D721Med (cell line): ENCODE measurements at regions not wholly inside any gene's neighbourhood (a gene's known extent, or its start where the extent isn't known, plus 50 kb on each side); places are given as distances from the start of the nearest gene placed in this dataset.

Experiments used
- DNase-seq: peaks from one replicate; pipeline ENCODE4 v3.0.0; 2011; ENCODE audit warnings: low spot score; ENCODE audit not compliant: insufficient read length
- FAIRE-seq: peaks from 2 replicates; lab custom pipeline; 2011; peaks lifted over from hg19 to GRCh38; lab: Jason Lieb, UNC
- CTCF ChIP-seq: IDR thresholded peaks from 2 replicates; pipeline ENCODE4 v1.5.1; 2012; ENCODE audit warnings: mild to moderate bottlenecking, control low read depth; ENCODE audit not compliant: insufficient read depth; ENCODE audit errors: missing control alignments

DNA sequence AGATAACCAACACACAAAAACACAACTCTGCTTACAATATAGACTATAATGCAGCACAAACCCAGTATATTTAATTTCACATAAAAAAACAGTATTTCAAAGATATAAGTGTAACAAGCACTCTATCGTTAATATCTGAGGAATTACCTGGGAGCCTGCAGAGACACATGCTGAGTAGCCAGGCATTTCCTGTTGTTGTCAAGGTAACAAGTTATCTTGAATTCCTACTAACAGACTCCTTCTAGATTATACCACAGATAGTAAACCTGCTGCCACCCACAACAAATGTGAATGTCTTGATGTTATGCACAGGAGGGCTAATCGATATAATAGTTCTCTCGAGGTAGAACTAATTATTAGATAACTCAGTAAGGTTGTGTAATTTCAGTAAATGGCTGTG is 826.0 kb upstream of the PRR20A start:
- FAIRE-seq (no peak), DNase-seq (no peak)
- TF ChIP-seq CTCF: no peak

DNA sequence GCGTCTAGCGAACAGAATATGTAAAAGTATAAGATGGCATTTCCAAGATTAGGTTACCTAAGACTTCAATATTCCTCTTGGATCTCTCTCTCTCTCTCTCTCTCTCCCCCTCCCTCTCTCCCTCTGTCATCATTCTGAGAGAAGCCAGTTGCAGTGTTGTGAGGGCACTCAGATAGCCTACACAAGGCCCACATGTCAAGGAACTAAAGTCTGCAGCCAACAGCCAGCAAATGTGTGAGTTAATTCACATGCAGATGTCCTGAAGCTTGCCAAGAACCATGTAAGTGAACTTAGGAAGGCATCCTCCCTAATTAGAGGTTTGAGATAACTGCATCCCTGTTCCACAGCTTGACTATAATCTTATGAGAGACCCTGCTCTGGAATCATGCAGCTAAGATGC is 822.9 kb upstream of the PRR20A start:
- TF ChIP-seq CTCF: no peak
- FAIRE-seq (no peak), DNase-seq (no peak)

- DNase-seq: no peak
- no peak for TF ChIP-seq CTCF
- no peak for FAIRE-seq
Measured at GRCh38 chr13:56332671-56333070, 808.0 kb upstream of the PRR20A start.

DNA sequence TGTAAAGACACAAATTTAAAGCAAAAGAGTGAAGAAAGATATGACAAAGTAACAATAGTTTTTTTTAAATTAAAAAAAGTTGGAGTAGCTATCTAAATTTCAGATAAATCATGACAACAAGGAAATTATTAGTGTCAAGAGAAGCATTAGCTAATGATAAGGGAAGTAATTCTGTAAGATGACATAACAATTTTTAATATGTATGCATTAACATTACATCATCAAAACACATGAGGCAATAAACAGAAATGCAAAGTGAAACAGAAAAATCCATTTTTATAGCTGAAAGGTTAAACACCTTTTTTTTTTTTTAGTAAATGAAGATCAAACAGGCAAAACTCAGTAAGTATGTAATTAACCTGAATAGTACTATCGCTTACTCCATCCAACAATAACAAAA is 804.9 kb upstream of the PRR20A start:
- FAIRE-seq: no peak
- TF ChIP-seq CTCF: no peak

GRCh38 chr13:56338421-56338820 is 802.3 kb upstream of the PRR20A start:
- TF ChIP-seq CTCF: no peak
- DNase-seq: no peak
- no peak for FAIRE-seq

More for the DNA sequence above, 804.9 kb upstream of the PRR20A start:
- no peak for DNase-seq

- no peak for FAIRE-seq
- DNase-seq: no peak
- TF ChIP-seq CTCF: no peak
Measured at GRCh38 chr13:56347014-56347413, 793.7 kb upstream of the PRR20A start.

- no peak for TF ChIP-seq CTCF
Measured at GRCh38 chr13:56349866-56350265, 790.9 kb upstream of the PRR20A start.

More at GRCh38 chr13:56349866-56350265, 790.9 kb upstream of the PRR20A start:
- no peak for FAIRE-seq
- no peak for DNase-seq
